ENCODE measurements at regions not wholly inside any gene's neighbourhood (a gene's known extent, or its start where the extent isn't known, plus 50 kb on each side); places are given as distances from the start of the nearest gene placed in this dataset.

DNA sequence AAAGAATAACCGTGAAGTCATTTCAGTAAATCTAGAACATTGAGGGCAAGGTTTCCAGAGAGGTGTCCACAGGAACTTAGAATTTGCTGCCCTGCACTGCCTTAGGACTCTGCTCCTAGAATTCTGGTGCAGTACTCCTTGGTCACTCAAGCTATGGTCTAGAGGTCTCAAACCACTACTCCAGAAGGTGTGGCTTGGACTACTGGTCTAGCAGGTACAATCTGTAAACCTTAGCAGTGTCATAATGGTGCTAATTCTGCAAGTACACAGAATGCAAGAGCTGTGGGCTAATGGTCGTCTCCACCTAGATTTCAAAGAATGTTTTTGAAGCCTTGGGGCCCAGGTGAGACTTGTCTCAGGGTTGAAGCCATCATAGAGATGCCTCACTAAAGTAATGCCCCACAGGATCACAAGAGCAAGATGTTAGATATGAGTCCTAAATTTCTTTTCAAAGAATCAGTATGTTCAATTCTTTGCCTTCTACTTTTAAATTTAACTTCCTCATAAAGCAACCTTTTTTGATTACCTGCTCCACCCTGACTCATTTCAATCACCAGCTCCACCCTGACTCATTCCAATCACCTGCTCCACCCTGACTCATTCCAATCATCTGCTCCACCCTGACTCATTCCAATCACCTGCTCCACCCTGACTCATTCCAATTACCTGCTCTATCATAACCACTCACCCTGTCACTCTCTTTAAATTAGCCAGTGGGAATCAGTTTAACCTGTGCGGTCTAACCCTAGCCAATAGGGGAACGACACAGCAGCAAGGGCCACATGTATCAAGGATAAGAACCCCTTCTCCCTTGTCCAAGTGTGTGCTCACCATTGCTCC, 1111.8 kb upstream of the ACO1 start:
- intact Hi-C loops (cut with micrococcal nuclease): no loop called here
- H3K36me3 Mint-ChIP-seq (ENCODE audit: low read depth): no peaks in the 10 kb centered on the region
- no peaks in the 10 kb centered on the region for H3K9me3 Mint-ChIP-seq
- H3K27ac Mint-ChIP-seq: no peak overlapping the region
- no peaks in the 10 kb centered on the region for H3K27me3 Mint-ChIP-seq
- CTCF ChIA-PET: no interaction called here
- TF ChIP-seq, protein P1, sequence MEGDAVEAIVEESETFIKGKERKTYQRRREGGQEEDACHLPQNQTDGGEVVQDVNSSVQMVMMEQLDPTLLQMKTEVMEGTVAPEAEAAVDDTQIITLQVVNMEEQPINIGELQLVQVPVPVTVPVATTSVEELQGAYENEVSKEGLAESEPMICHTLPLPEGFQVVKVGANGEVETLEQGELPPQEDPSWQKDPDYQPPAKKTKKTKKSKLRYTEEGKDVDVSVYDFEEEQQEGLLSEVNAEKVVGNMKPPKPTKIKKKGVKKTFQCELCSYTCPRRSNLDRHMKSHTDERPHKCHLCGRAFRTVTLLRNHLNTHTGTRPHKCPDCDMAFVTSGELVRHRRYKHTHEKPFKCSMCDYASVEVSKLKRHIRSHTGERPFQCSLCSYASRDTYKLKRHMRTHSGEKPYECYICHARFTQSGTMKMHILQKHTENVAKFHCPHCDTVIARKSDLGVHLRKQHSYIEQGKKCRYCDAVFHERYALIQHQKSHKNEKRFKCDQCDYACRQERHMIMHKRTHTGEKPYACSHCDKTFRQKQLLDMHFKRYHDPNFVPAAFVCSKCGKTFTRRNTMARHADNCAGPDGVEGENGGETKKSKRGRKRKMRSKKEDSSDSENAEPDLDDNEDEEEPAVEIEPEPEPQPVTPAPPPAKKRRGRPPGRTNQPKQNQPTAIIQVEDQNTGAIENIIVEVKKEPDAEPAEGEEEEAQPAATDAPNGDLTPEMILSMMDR (IDR thresholded peaks at IDR 0.05): no peak
- no peak overlapping the region for H3K4me3 Mint-ChIP-seq
- POLR2A ChIA-PET: no interaction called here
- DNase-seq (peak; percentile 42), ATAC-seq (peak; percentile 72)
- peaks cover 4% of the 10 kb centered on the region for H3K4me1 Mint-ChIP-seq (ENCODE audit: low read depth)

DNA sequence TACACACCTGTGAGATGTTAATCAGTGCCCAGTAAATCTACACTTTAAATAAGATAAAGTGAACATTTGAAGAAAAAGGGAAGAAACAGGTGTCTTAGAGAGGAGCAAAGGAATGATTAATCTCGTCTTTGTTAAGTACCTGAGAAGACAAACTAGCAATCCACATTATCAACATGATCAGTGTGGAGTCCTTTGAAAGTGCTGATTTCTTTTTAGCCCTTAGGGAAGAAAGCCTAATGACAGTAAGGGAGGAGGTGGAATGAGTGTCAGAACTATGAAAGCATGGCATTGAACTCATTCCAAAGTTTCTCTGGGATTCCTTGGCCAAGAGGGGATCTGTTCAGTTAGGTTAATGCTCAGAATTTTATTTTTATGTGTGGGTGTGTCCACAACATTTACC, 1109.0 kb upstream of the ACO1 start:
- H3K27ac Mint-ChIP-seq: no peak overlapping the region
- no peaks in the 10 kb centered on the region for H3K27me3 Mint-ChIP-seq
- H3K9me3 Mint-ChIP-seq: no peaks in the 10 kb centered on the region
- CTCF ChIA-PET: no interaction called here
- DNase-seq (no peak), ATAC-seq (no peak)
- no peaks in the 10 kb centered on the region for H3K36me3 Mint-ChIP-seq (ENCODE audit: low read depth)
- peaks cover 15% of the 10 kb centered on the region for H3K4me1 Mint-ChIP-seq (ENCODE audit: low read depth)
- no peak overlapping the region for H3K4me3 Mint-ChIP-seq
- TF ChIP-seq, protein P1 (IDR thresholded peaks at IDR 0.05): no peak
- intact Hi-C loops (cut with micrococcal nuclease): no loop called here
- POLR2A ChIA-PET: no interaction called here

DNA sequence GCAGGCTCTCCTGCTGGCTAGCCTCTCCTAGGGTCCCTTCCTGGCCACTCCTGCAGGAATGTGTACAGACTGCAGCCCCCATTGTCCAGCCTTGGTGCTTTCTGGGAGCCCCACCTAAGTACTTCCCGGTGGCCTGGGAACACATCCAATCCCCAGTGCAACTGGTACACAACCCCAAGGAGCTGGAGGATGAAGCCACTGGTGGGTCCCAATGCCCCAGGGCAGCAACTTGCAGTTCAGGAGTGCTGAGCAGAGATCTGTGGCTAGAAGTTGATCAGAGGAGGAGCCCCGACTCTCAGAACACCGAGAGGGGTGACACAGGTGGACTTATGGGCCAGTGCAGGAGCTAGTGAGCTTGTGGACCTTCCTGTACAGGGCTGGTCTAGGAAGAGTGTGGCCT, 1093.7 kb upstream of the ACO1 start:
- POLR2A ChIA-PET: no interaction called here
- Mint-ChIP-seq H3K36me3 (ENCODE audit: low read depth) (peaks cover 6% of the 10 kb centered on the region), H3K27ac (no peak overlapping the region), H3K4me3 (no peak overlapping the region), H3K4me1 (ENCODE audit: low read depth) (no peaks in the 10 kb centered on the region), H3K27me3 (no peaks in the 10 kb centered on the region), H3K9me3 (peaks cover 8% of the 10 kb centered on the region)
- CTCF ChIA-PET: no interaction called here
- intact Hi-C loops (cut with micrococcal nuclease): no loop called here
- no peak for DNase-seq
- TF ChIP-seq, protein P1 (IDR thresholded peaks at IDR 0.05): no peak
- no peak for ATAC-seq

DNA sequence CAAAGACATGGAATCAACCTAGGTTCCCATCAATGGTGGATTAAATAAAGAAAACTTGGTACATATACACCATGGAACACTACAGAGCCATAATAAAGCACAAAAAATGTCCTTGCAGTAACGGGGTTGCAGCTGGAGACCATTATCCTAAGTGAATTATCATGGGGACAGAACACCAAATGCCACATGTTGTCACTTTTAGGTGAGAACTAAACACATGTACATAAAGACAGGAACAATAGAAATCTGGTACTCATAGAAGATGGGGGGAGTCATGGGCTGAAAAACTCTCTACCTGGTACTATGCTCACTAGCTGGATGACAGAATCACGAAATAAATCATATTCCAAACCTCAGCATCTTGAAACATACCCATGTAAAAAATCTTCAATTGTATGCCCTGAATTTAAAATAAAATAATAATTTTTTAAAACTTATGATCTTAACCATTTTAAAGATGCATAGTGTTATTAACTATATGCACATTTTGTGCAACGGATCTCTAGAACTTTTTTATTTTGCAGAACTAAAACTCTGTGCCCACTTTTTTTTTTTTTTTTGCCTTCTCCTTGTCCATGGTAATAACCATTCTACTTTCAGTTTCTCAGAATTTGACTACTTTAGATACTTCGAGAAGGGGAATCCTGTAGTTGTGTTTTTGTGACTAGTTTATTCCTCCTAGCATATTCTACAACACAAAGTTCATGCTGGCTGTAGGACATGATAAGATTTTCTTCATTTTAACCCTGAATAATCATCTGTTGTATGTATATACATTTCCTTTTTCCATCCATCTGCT, 1081.6 kb upstream of the ACO1 start:
- H3K27ac Mint-ChIP-seq: peak overlapping the region; percentile 17

More for the DNA sequence above, 1081.6 kb upstream of the ACO1 start:
- ChIA-PET CTCF (no interaction called here), POLR2A (no interaction called here)
- no peaks in the 10 kb centered on the region for H3K27me3 Mint-ChIP-seq
- peak; percentile 71 for ATAC-seq
- intact Hi-C loops (cut with micrococcal nuclease): no loop called here
- H3K9me3 Mint-ChIP-seq: no peaks in the 10 kb centered on the region
- H3K4me1 Mint-ChIP-seq (ENCODE audit: low read depth): peaks cover 20% of the 10 kb centered on the region
- no peak for DNase-seq
- no peaks in the 10 kb centered on the region for H3K36me3 Mint-ChIP-seq (ENCODE audit: low read depth)
- H3K4me3 Mint-ChIP-seq: no peak overlapping the region
- TF ChIP-seq, protein P1 (IDR thresholded peaks at IDR 0.05): no peak
